Psoas muscle (tissue), 7 donors: ENCODE measurements at regions not wholly inside any gene's neighbourhood (a gene's known extent, or its start where the extent isn't known, plus 50 kb on each side); places are given as distances from the start of the nearest gene placed in this dataset.

ENCODE experiments used
- ATAC-seq, 4 donors: fragments of 200-7000 bp; cut with Tn5 transposase; one replicate each; pipeline ENCODE4 v1.9.1; 2020; ENCODE audit warnings: moderate library complexity in 3 of 4, mild to moderate bottlenecking in 2 of 4
- DNase-seq, 2 donors: peaks; one replicate each; pipeline ENCODE4 v3.0.0-alpha.2; 2020
- H3K27ac ChIP-seq: fragments of 200-600 bp; one replicate; pipeline ENCODE4 v1.8.0; 2022
- H3K27me3 ChIP-seq, 3 donors: fragments of 200-600 bp in 1 of 3; one replicate each; pipeline versions ENCODE4 v1.6.1 to v1.8.0; 2013 to 2022; ENCODE audit warnings: low read length in 2 of 3, mild to moderate bottlenecking in 2 of 3, moderate library complexity in 1 of 3; ENCODE audit not compliant: insufficient read depth in 3 of 3
- H3K36me3 ChIP-seq, 2 donors: fragments of 200-600 bp in 1 of 2; one replicate each; pipeline versions ENCODE4 v1.6.1 to v1.8.0; 2013 to 2022; ENCODE audit warnings: low read depth in 1 of 2, mild to moderate bottlenecking in 1 of 2, moderate library complexity in 1 of 2; ENCODE audit not compliant: insufficient read depth in 1 of 2
- H3K4me1 ChIP-seq: fragments of 200-600 bp; one replicate; pipeline ENCODE4 v1.8.0; 2022
- H3K4me3 ChIP-seq: fragments of 200-600 bp; one replicate; pipeline ENCODE4 v1.8.0; 2022; ENCODE audit warnings: mild to moderate bottlenecking
- H3K9me3 ChIP-seq: fragments of 200-600 bp; one replicate; pipeline ENCODE4 v1.8.0; 2022
- WGBS, 3 donors: extraction: QIAGEN DNeasy Blood & Tissue Kit; methylation state at CpG; one replicate each; pipeline versions ENCODE4 v1.1.6 to v1.1.7; 2013; 5-methylcytosine and 5-hydroxymethylcytosine counted together
- intact Hi-C, 2 donors: fragments of 100-400 bp; cut with DNase I; formaldehyde crosslinking; loops; one replicate each; pipeline versions ENCODE4 v1.11.0 to v1.14.2; 2022
- TF ChIP-seq, protein P1 (sequence below): fragments of 200-600 bp; IDR thresholded peaks from one replicate; pipeline ENCODE4 v1.8.0; 2022; ENCODE audit warnings: antibody characterized with exemption
- donor health status: healthy with polysubstance abuse.
- donor health status: DM: no; HTN: no; CAD: no; lungs with moderate emphysema.
- donor health status: Bipolar disorder and iron deficiency.
- donor health status: healthy.
- donor health status: DM: yes; HTN: yes; CAD: no.
- donor health status: DM: no; HTN: no; CAD: no.
- donor health status: DM: yes; HTN: yes; CAD: no.

DNA sequence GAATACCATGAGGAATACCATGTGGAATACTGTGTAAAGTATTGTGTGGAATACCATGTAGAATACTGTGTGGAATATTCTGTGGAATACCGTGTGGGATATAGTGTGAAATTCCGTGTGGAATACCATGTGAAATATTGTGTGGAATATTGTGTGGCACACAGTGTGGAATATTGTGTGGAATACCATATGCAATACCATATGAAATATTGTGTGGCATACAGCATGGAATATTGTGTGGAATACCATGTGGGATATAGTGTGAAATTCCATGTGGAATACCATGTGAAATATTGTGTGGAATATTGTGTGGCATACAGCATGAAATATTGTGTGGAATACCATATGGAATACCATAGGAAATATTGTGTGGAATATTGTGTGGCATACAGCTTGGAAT lies 135.1 kb upstream of the CHST15 start:
- H3K4me3 ChIP-seq, result no peak overlapping the region
- intact Hi-C loops, result no loop called here
- H3K36me3 ChIP-seq, result no peaks in the 10 kb centered on the region
- DNase-seq (no peak), ATAC-seq (no peak)
- H3K27me3 ChIP-seq, result no peaks in the 10 kb centered on the region
- H3K9me3 ChIP-seq, result no peaks in the 10 kb centered on the region
- 87 to 88% (median 87%) methylated on average over 2 of the region's 2 CpGs for WGBS, 3 donors
- no peaks in the 10 kb centered on the region for H3K4me1 ChIP-seq
- H3K27ac ChIP-seq, result no peak overlapping the region
- TF ChIP-seq, protein P1, sequence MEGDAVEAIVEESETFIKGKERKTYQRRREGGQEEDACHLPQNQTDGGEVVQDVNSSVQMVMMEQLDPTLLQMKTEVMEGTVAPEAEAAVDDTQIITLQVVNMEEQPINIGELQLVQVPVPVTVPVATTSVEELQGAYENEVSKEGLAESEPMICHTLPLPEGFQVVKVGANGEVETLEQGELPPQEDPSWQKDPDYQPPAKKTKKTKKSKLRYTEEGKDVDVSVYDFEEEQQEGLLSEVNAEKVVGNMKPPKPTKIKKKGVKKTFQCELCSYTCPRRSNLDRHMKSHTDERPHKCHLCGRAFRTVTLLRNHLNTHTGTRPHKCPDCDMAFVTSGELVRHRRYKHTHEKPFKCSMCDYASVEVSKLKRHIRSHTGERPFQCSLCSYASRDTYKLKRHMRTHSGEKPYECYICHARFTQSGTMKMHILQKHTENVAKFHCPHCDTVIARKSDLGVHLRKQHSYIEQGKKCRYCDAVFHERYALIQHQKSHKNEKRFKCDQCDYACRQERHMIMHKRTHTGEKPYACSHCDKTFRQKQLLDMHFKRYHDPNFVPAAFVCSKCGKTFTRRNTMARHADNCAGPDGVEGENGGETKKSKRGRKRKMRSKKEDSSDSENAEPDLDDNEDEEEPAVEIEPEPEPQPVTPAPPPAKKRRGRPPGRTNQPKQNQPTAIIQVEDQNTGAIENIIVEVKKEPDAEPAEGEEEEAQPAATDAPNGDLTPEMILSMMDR, result no peak

DNA sequence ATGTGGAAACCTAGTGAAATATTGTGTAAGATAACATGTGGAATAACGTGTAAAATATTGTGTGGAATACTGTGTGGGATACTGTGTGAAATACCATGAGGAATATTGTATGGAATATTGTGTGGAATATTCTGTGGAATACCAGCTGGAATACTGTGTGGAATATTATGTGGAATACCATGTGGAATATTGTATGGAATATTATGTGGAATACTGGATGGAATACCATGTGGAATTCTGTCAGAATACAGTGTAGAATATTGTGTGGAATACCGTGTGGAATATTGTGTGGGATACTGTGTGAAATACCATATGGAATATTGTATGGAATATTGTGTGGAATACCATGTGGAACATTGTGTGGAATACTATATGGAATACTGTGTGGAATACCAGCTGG lies 134.6 kb upstream of the CHST15 start:
- H3K9me3 ChIP-seq, result no peaks in the 10 kb centered on the region
- ATAC-seq (no peak), DNase-seq (no peak)
- H3K27me3 ChIP-seq, result no peaks in the 10 kb centered on the region
- no peaks in the 10 kb centered on the region for H3K4me1 ChIP-seq
- no peak overlapping the region for H3K4me3 ChIP-seq
- 88 to 96% (median 91%) methylated on average over 2 of the region's 2 CpGs for WGBS, 3 donors
- intact Hi-C loops, result no loop called here
- no peak overlapping the region for H3K27ac ChIP-seq
- TF ChIP-seq, protein P1, result no peak
- no peaks in the 10 kb centered on the region for H3K36me3 ChIP-seq

DNA sequence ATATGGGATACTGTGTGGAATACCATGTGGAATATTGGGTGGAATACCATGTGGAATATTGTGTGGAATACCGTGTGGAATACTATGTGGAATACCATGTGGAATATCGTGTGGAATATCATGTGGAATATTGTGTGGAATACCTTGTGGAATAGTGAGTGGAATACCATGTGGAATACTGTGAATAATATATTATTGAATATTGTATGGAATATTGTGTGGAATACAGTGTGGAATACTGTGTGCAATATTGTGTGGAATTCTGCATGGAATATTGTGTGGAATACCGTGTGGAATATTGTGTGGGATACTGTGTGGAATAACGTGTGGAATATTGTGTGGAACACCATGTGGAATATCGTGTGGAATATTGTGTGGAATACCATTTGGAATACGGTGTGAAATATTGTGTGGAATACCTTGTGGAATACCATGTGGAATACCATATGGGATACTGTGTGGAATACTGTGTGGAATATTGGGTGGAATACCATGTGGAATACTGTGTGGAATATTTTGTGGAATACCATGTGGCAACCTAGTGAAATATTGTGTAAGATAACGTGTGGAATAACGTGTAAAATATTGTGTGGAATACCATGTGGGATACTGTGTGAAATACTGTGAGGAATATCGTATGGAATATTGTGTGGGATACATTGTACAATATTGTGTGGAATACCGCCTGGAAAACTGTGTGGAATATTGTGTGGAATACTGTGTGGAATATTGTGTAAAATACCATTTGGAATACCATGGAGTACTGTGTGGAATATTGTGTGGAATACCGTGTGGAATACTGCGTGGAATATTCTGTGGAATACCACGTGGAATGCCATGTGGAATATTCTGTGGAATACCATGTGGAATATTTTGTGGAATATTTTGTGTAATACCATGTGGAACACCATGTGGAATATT lies 133.9 kb upstream of the CHST15 start:
- no peak overlapping the region for H3K4me3 ChIP-seq
- no peaks in the 10 kb centered on the region for H3K9me3 ChIP-seq
- no peaks in the 10 kb centered on the region for H3K27me3 ChIP-seq
- H3K36me3 ChIP-seq, result no peaks in the 10 kb centered on the region
- H3K27ac ChIP-seq, result no peak overlapping the region
- no peak for DNase-seq
- TF ChIP-seq, protein P1, result no peak
- ATAC-seq, result no peak
- WGBS, 3 donors, result 74 to 80% (median 79%) methylated on average over 13 of the region's 13 CpGs
- no peaks in the 10 kb centered on the region for H3K4me1 ChIP-seq
- intact Hi-C loops, result no loop called here

GRCh38 chr10:124226271-124227054 lies 133.1 kb upstream of the CHST15 start:
- TF ChIP-seq, protein P1, result no peak
- no peak overlapping the region for H3K27ac ChIP-seq
- H3K36me3 ChIP-seq, result no peaks in the 10 kb centered on the region
- DNase-seq (no peak), ATAC-seq (no peak)
- intact Hi-C loops, result no loop called here
- no peaks in the 10 kb centered on the region for H3K9me3 ChIP-seq
- no peaks in the 10 kb centered on the region for H3K4me1 ChIP-seq
- 90 to 93% (median 92%) methylated on average over 18 of the region's 18 CpGs for WGBS, 3 donors
- H3K27me3 ChIP-seq, result no peaks in the 10 kb centered on the region
- H3K4me3 ChIP-seq, result no peak overlapping the region
